B cell (primary cell): ENCODE measurements at regions not wholly inside any gene's neighbourhood (a gene's known extent, or its start where the extent isn't known, plus 50 kb on each side); places are given as distances from the start of the nearest gene placed in this dataset.

Source experiments
- ATAC-seq: fragments of 200-7000 bp; cut with Tn5 transposase; one replicate; pipeline ENCODE4 v1.10.0; 2021; ENCODE audit warnings: low read depth, mild to moderate bottlenecking, moderate number of reproducible peaks, moderate library complexity
- CTCF ChIA-PET: fragments of 350-600 bp; sonication (Branson Sonifier 250); formaldehyde crosslinking; loops from one replicate; lab custom pipeline; 2021; ENCODE audit warnings: antibody characterized with exemption, inconsistent platforms; lab: Charles Lee
- POLR2A ChIA-PET: fragments of 350-600 bp; sonication (Branson Sonifier 250); formaldehyde crosslinking; loops from one replicate; lab custom pipeline; 2021; ENCODE audit warnings: antibody characterized with exemption; lab: Charles Lee
- DNase-seq: peaks from one replicate; pipeline ENCODE4 v3.0.0; 2013
- H2AFZ ChIP-seq: 2 replicates; pipeline ENCODE4 v1.6.1; 2012; ENCODE audit warnings: mild to moderate bottlenecking, low read depth, low read length; ENCODE audit not compliant: insufficient read depth, poor library complexity, severe bottlenecking
- H3K27ac ChIP-seq, 2 donors: 1 replicate in 1 of 2; 2 replicates in 1 of 2; pipeline ENCODE4 v1.5.1; 2012 to 2013; ENCODE audit warnings: low read length in 2 of 2, mild to moderate bottlenecking in 2 of 2, moderate library complexity in 1 of 2
- H3K27me3 ChIP-seq, 4 experiments: fragments of 200-600 bp in 1 of 4; sonication (generic) in 1 of 4; replicated peaks in 1 of 4; 1 replicate in 2 of 4; 2 replicates in 2 of 4; pipeline versions ENCODE4 v1.6.1 to v1.7.0; 2013 to 2016; ENCODE audit warnings: low read length in 3 of 4, mild to moderate bottlenecking in 2 of 4, mixed read lengths in 1 of 4, moderate library complexity in 1 of 4; ENCODE audit not compliant: insufficient read depth in 4 of 4, control insufficient read depth in 3 of 4; ENCODE audit errors: control extremely low read depth in 1 of 4
- H3K36me3 ChIP-seq, 2 experiments: replicated peaks in 1 of 2; 1 replicate in 1 of 2; 2 replicates in 1 of 2; pipeline versions ENCODE4 v1.6.1 to v1.7.1; 2013; ENCODE audit warnings: low read length in 1 of 2; ENCODE audit not compliant: insufficient read depth in 2 of 2, control insufficient read depth in 1 of 2; ENCODE audit errors: control extremely low read depth in 1 of 2, extremely low read depth in 1 of 2
- H3K4me1 ChIP-seq, 2 donors: fragments of 200-600 bp in 1 of 2; sonication (generic) in 1 of 2; 1 replicate in 1 of 2; 2 replicates in 1 of 2; pipeline versions ENCODE4 v1.5.1 to v1.6.1; 2013 to 2017; ENCODE audit warnings: low read length in 2 of 2; ENCODE audit not compliant: control insufficient read depth in 2 of 2, insufficient read depth in 2 of 2
- H3K4me2 ChIP-seq: replicated peaks from 2 replicates; pipeline ENCODE3; 2012; ENCODE audit warnings: mild to moderate bottlenecking, low read depth, low read length; ENCODE audit not compliant: poor library complexity, severe bottlenecking
- H3K4me3 ChIP-seq, 5 experiments: fragments of 200-600 bp in 1 of 5; sonication (generic) in 1 of 5; 1 replicate in 3 of 5; 2 replicates in 2 of 5; pipeline versions ENCODE4 v1.5.1 to v1.7.0; 2011 to 2016; ENCODE audit warnings: low read length in 4 of 5, mild to moderate bottlenecking in 4 of 5, low read depth in 2 of 5, control low read depth in 1 of 5, moderate library complexity in 1 of 5; ENCODE audit not compliant: insufficient read depth in 1 of 5; ENCODE audit errors: control extremely low read depth in 1 of 5, extremely low read depth in 1 of 5
- H3K79me2 ChIP-seq: fragments of 200-600 bp; sonication (generic); one replicate; pipeline ENCODE4 v1.6.0; 2016; ENCODE audit warnings: low read length; ENCODE audit not compliant: control insufficient read depth, insufficient read depth
- H3K9ac ChIP-seq: fragments of 200-600 bp; sonication (generic); 2 replicates; pipeline ENCODE4 v1.6.1; 2017; ENCODE audit warnings: mild to moderate bottlenecking, low read length, moderate library complexity
- H3K9me3 ChIP-seq, 3 donors: one replicate each; pipeline versions ENCODE4 v1.6.1 to v1.7.1; 2013; ENCODE audit warnings: low read length in 2 of 3; ENCODE audit not compliant: control insufficient read depth in 2 of 3, insufficient read depth in 1 of 3; ENCODE audit errors: control extremely low read depth in 1 of 3
- H4K20me1 ChIP-seq: 2 replicates; pipeline ENCODE4 v1.6.0; 2012; ENCODE audit warnings: mild to moderate bottlenecking, low read length; ENCODE audit not compliant: insufficient read depth, control insufficient read depth, poor library complexity, severe bottlenecking
- H3K27ac Mint-ChIP-seq: one replicate; pipeline ENCODE4 v1.8.0; 2021; ENCODE audit warnings: mixed read lengths
- H3K27me3 Mint-ChIP-seq: one replicate; pipeline ENCODE4 v1.8.0; 2021; ENCODE audit warnings: mixed read lengths
- H3K4me1 Mint-ChIP-seq: one replicate; pipeline ENCODE4 v1.8.0; 2021; ENCODE audit warnings: mixed read lengths
- H3K4me3 Mint-ChIP-seq: one replicate; pipeline ENCODE4 v1.8.0; 2021; ENCODE audit warnings: mixed read lengths
- H3K9me3 Mint-ChIP-seq: one replicate; pipeline ENCODE4 v1.8.0; 2022; ENCODE audit warnings: mixed read lengths; ENCODE audit not compliant: insufficient read depth
- CTCF ChIP-seq: fragments of 200-600 bp; IDR thresholded peaks from one replicate; pipeline ENCODE4 v1.8.0; 2022; ENCODE audit warnings: antibody characterized with exemption, mild to moderate bottlenecking
- EZH2 ChIP-seq: IDR thresholded peaks from 2 replicates; pipeline ENCODE4 v1.6.1; 2012; ENCODE audit warnings: borderline replicate concordance, low read depth, mild to moderate bottlenecking, moderate library complexity, low read length; ENCODE audit not compliant: insufficient read depth, poor library complexity, severe bottlenecking
- WGBS: methylation state at CpG from one replicate; pipeline ENCODE4 v1.1.5; 2013; ENCODE audit warnings: missing lambda C conversion rate; ENCODE audit not compliant: insufficient coverage; 5-methylcytosine and 5-hydroxymethylcytosine counted together
- intact Hi-C: fragments of 100-400 bp; cut with micrococcal nuclease; formaldehyde crosslinking; loops from one replicate; pipeline ENCODE4 v1.10.0; 2022

GRCh38 chr4:91965166-91965565, 338.6 kb upstream of the GRID2 start:
- H3K36me3 ChIP-seq: no peaks in the 10 kb centered on the region
- TF ChIP-seq EZH2 (no peak), CTCF (no peak)
- H3K9ac ChIP-seq: no peak overlapping the region
- no peak overlapping the region for H2AFZ ChIP-seq
- H4K20me1 ChIP-seq: no peaks in the 10 kb centered on the region
- H3K9me3 ChIP-seq: peaks cover 0 to 1% (median 0%) of the 10 kb centered on the region in 3 donors
- no peaks in the 10 kb centered on the region for H3K4me1 ChIP-seq
- CTCF ChIA-PET: no interaction called here
- Mint-ChIP-seq H3K4me1 (no peaks in the 10 kb centered on the region), H3K9me3 (peaks cover 2% of the 10 kb centered on the region), H3K27ac (no peak overlapping the region), H3K4me3 (no peak overlapping the region), H3K27me3 (no peaks in the 10 kb centered on the region)
- H3K4me3 ChIP-seq: no peak overlapping the region
- no peak for DNase-seq
- intact Hi-C loops: no loop called here
- no peak for ATAC-seq
- no peak overlapping the region for H3K27ac ChIP-seq
- no peaks in the 10 kb centered on the region for H3K27me3 ChIP-seq
- H3K79me2 ChIP-seq: no peaks in the 10 kb centered on the region
- POLR2A ChIA-PET: no interaction called here
- no peak overlapping the region for H3K4me2 ChIP-seq

DNA sequence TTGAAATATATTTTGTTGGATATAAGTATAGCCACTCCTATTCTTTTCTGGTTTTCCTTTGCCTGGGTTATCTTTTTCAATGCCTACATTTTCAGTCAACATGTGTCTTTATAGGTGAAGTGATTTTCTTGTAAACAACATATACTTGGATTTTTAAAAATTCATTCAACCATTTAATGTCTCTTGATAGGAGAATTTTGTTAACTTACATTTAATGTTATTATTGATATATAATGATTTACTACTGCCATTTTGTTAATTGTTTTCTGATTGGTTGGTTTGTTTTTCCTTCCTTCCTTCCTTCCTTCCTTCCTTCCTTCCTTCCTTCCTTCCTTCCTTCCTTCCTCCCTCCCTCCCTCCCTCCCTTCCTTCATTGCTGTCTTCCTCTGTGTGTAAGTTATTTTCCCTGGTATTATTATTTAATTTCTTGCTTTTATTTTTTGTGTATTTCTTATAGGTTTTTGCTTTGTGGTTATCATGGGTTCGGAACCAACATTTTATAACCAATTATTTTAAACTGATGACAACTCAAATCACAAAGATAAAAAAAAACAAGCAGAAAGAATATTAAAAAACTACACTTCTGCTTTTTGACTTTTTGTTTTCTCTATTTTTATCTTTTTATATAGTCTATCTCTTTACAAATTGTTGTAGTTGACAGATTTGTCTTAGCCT, 330.1 kb upstream of the GRID2 start:
- no peak overlapping the region for H3K4me3 ChIP-seq
- POLR2A ChIA-PET: no interaction called here
- CTCF ChIA-PET: no interaction called here
- H3K27ac Mint-ChIP-seq: no peak overlapping the region
- DNase-seq: no peak
- no peak overlapping the region for H3K27ac ChIP-seq
- no peak for ATAC-seq
- no peak overlapping the region for H3K4me2 ChIP-seq
- H3K27me3 ChIP-seq: no peaks in the 10 kb centered on the region
- no peaks in the 10 kb centered on the region for H3K36me3 ChIP-seq
- H3K9me3 ChIP-seq: peaks cover 0 to 2% (median 0%) of the 10 kb centered on the region in 3 donors
- intact Hi-C loops: no loop called here
- no peaks in the 10 kb centered on the region for H3K4me1 Mint-ChIP-seq
- no peak overlapping the region for H2AFZ ChIP-seq
- no peak overlapping the region for H3K9ac ChIP-seq
- no peaks in the 10 kb centered on the region for H4K20me1 ChIP-seq
- no peaks in the 10 kb centered on the region for H3K4me1 ChIP-seq
- no peak overlapping the region for H3K4me3 Mint-ChIP-seq
- no peaks in the 10 kb centered on the region for H3K27me3 Mint-ChIP-seq
- TF ChIP-seq CTCF: no peak
- TF ChIP-seq EZH2: no peak
- no CpG with 5 or more reads among the region's 1 CpG for WGBS
- H3K79me2 ChIP-seq: no peaks in the 10 kb centered on the region
- H3K9me3 Mint-ChIP-seq: no peaks in the 10 kb centered on the region
